ENCODE measurements at regions not wholly inside any gene's neighbourhood (a gene's known extent, or its start where the extent isn't known, plus 50 kb on each side); places are given as distances from the start of the nearest gene placed in this dataset.

DNA sequence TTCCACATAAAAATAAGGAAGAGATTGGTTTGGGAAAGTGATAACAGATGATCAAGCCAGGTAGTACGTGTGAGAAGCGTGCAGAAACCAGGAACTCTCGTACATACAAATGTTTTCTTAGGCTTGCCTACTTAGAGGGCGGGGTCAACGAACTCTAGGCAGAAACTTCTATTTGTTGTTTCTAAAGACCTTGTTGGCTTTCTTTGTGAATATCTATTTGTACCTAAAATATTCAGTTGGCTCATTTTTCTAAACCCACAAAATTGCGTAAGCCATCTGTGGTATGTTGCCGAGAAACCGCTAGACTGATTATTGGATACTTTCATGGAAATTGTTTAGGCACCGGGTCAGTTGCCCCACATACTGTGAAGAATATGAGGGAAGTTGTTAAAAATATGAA, 458.5 kb downstream of the MAT2B start:
- no peak for TF ChIP-seq EZH2 (IDR thresholded peaks at IDR 0.05; ENCODE audit: insufficient read depth, poor library complexity, severe bottlenecking)
- no peak for TF ChIP-seq EZH2phosphoT487 (IDR thresholded peaks at IDR 0.05; ENCODE audit: insufficient read depth, low read depth)
